Right lobe of liver (tissue), 4 donors: ENCODE measurements at regions not wholly inside any gene's neighbourhood (a gene's known extent, or its start where the extent isn't known, plus 50 kb on each side); places are given as distances from the start of the nearest gene placed in this dataset.

Experiments
- CTCF ChIP-seq, 4 donors: fragments of 200-600 bp in 3 of 4; fragments of 450-650 bp in 1 of 4; IDR thresholded peaks; one replicate each; pipeline versions ENCODE4 v1.5.1 to v1.8.0; 2016 to 2022; ENCODE audit warnings: antibody characterized with exemption in 4 of 4, mild to moderate bottlenecking in 2 of 4
- POLR2A ChIP-seq: fragments of 450-650 bp; IDR thresholded peaks from one replicate; pipeline ENCODE4 v1.6.1; 2017; ENCODE audit warnings: antibody characterized with exemption, mild to moderate bottlenecking
- donor health status: DM: no; HTN: no; CAD: no.
- donor health status: DM: no; HTN: no; CAD: no.
- donor health status: DM: no; HTN: yes; CAD: no.

GRCh38 chr11:29312812-29313211 lies 704.0 kb downstream of the KCNA4 start:
- no peak for TF ChIP-seq POLR2A
- TF ChIP-seq CTCF (IDR thresholded peaks at IDR 0.05) = no peak
